HUDEP-2 (cell line): ENCODE measurements at regions not wholly inside any gene's neighbourhood (a gene's known extent, or its start where the extent isn't known, plus 50 kb on each side); places are given as distances from the start of the nearest gene placed in this dataset.
"Not testable (repeated sequence)": the region's sequence is repeated elsewhere in the genome, so short reads cannot be mapped to it uniquely, and the experiment has no call there.

Experiments
- DNase-seq, 76 experiments: peaks; one replicate each; lab custom pipeline; 2025; ENCODE audit not compliant: unreplicated experiment in 76 of 76; lab: John Stamatoyannopoulos, UW

- DNase-seq: no peak
Observed at GRCh38 chr12:125841332-125841731, 776.1 kb downstream of the AACS start.

- no peak for DNase-seq
Observed at GRCh38 chr12:125852116-125852515, 786.9 kb downstream of the AACS start.

DNA sequence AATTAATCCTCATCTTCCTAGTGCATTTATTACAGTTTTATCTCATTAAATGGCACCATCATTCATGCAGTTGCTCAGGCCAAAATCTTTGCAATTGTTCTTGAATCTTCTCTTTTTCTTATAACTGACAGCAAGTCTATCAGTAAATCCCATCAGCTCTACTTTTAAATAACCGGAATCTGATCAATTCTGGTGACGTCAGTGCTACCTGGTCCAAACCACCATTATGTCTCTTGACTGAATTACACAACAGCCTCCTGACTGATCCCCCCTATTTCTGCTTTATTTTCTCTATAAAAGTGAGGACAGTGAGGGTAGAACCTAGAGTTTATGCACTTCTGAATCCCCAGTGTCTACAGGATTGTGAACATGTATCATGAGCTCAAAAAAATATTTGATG is 787.4 kb downstream of the AACS start:
- no peak for DNase-seq

DNA sequence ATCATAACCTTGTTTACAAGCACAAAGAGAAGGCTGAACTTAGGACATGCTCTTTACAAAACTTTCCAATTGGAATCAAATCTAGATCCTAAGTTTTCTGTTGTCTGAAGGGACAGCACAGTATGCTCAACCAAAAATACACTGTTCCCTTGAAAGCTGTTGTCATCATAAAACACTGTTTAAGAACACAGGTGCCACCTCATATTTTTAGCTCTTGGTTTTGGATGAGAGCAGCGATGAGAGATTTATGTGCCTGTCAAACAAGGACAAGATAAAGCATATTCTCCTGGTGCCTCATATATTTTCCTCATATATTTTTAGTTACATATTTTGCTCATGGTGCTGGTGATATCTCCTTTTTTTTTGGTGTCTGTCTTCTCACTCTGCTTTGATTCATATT is 788.4 kb downstream of the AACS start:
- no peak for DNase-seq

DNA sequence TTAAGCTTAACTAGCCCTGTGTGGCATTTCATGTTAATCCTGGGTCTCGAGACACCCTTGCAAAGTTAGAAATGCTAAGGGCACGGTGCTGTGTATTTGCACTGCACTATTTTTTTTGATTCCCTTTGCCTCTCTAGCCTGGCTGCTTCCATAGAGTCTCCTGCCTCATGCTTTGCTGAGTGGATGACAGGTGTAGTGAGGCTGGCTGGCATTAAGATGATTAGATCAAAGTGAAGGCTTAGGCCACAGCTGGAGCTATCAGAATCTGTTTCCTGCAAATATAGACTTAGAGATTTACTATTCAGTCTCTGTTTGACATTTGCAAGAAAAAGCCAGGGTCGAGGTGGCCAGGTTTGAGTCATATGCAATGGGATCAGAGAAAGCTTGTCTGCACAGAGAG is 791.1 kb downstream of the AACS start:
- DNase-seq: no peak

GRCh38 chr12:125856896-125857295 is 791.7 kb downstream of the AACS start:
- no peak for DNase-seq

- no peak for DNase-seq
Observed at GRCh38 chr12:125860672-125861288, 795.5 kb downstream of the AACS start.

- DNase-seq: no peak
Observed at GRCh38 chr12:125861299-125862281, 796.4 kb downstream of the AACS start.

DNA sequence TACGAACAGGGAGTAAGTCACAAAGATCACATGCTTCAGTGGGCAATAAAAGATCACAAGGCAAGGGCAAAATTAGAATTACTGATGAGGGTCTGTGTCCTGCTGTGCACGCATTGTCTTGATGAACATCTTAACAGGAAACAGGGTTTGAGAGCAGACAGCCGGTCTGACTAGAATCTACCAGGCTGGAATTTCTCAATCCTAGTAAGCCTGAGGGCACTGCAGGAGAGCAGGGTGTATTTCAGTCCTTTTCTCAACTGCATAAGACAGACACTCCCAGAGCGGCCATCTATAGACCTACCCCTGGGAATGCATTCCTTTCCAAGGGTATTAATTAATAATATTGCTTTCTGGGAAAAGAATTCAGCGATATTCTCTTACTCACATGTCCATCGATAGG is 800.0 kb downstream of the AACS start:
- DNase-seq: not testable (repeated sequence)

DNA sequence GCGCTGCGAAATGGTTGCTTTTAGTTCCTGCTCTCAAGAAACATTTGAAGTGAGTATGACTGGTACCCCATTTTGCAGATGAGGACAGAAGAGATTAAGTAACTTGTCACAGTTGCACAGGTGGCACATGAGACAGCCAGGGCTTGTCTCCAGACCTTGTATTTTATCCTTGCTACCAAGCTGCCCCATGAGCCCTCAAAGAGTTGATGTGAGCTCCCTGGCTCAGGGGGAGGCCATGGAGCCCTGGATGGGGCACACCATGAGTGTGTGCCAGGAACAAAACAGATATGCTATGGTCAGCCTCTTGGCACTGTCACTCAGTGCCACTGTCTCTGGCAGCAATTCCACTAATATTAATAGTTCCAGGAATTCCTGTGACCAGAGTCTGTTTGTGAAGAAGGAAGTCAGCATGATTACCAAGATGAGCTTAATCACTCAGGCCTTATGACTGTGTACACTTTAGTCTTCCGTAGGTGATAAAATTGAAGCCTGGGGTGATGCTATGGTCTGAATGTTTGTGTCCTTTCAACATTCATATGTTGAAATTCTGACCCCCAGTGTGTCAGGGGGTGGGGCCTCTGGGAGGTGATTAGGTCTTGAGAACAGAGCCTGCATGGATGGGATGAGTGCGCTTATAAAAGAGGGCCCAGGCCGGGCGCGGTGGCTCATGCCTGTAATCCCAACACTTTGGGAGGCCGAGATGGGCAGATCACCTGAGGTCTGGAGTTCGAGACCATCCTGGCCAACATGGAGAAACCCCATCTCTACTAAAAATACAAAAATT is 806.8 kb downstream of the AACS start:
- DNase-seq: no peak

DNA sequence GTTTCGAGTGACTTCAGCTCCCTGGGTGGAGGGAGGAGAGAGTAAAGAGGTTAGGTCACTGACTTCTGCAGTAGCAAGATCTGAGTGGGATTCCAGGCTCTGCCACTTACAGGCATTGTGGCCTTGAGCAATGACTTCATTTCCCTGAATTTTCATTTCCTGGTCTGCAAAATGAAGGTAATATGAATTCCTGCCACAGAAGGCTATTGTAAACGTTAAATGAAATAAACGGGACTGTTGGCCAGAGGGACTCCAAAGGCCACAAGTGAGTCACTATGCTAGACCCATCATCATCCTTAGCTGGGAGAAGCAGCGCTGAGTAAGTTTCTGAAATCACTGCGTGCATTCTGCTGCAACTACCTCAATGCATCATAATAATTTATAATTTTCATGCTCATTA is 807.8 kb downstream of the AACS start:
- no peak for DNase-seq

- DNase-seq: no peak
Observed at GRCh38 chr12:125878483-125878882, 813.2 kb downstream of the AACS start.

GRCh38 chr12:125882141-125882540 is 816.9 kb downstream of the AACS start:
- no peak for DNase-seq

GRCh38 chr12:125888921-125889320 is 823.7 kb downstream of the AACS start:
- DNase-seq: no peak

GRCh38 chr12:125889742-125890141 is 824.5 kb downstream of the AACS start:
- DNase-seq: no peak

GRCh38 chr12:125890366-125890905 is 825.2 kb downstream of the AACS start:
- DNase-seq: no peak

- DNase-seq: no peak
Observed at GRCh38 chr12:125890971-125891370, 825.7 kb downstream of the AACS start.

GRCh38 chr12:125892276-125892675 is 827.0 kb downstream of the AACS start:
- DNase-seq: no peak

GRCh38 chr12:125902991-125903390 is 837.8 kb downstream of the AACS start:
- DNase-seq: no peak

- no peak for DNase-seq
Observed at GRCh38 chr12:125907351-125907750, 842.1 kb downstream of the AACS start.

GRCh38 chr12:125919856-125920470 is 854.7 kb downstream of the AACS start:
- no peak for DNase-seq
